ENCODE measurements at regions not wholly inside any gene's neighbourhood (a gene's known extent, or its start where the extent isn't known, plus 50 kb on each side); places are given as distances from the start of the nearest gene placed in this dataset.
"Not testable (repeated sequence)": the region's sequence is repeated elsewhere in the genome, so short reads cannot be mapped to it uniquely, and the experiment has no call there.

- intact Hi-C loops (cut with DNase I; ENCODE audit: low total_unique reads) (no loop called here), in situ Hi-C loops (cut with MboI; ENCODE audit: low sequenced_read_pairs in 4 of 4) (no loop called here)
- ATAC-seq = no peak
- TF ChIP-seq CTCF (IDR thresholded peaks at IDR 0.05 in 4 of 5, conservative IDR thresholded peaks at IDR 0.05 in 1 of 5) = no peak
- TF ChIP-seq POLR2A (IDR thresholded peaks at IDR 0.05) = no peak
- no peak overlapping the region for H3K27ac ChIP-seq
- no peaks in the 10 kb centered on the region for H3K36me3 ChIP-seq
- H3K27me3 ChIP-seq = no peaks in the 10 kb centered on the region
- H3K4me1 ChIP-seq = no peaks in the 10 kb centered on the region
- no peaks in the 10 kb centered on the region for H3K9me3 ChIP-seq
- DNase-seq = no peak
- no peak overlapping the region for H3K4me3 ChIP-seq
Observed at GRCh38 chr5:135149229-135149955, 115.4 kb upstream of the PITX1 start.

- in situ Hi-C loops (cut with MboI; ENCODE audit: low sequenced_read_pairs in 4 of 4) = no loop called here
- intact Hi-C loops (cut with DNase I; ENCODE audit: low total_unique reads) = no loop called here
- DNase-seq (no peak), ATAC-seq (no peak)
- Histone ChIP-seq H3K9me3 (no peaks in the 10 kb centered on the region), H3K4me3 (no peak overlapping the region), H3K36me3 (no peaks in the 10 kb centered on the region), H3K27me3 (no peaks in the 10 kb centered on the region), H3K27ac (no peak overlapping the region), H3K4me1 (no peaks in the 10 kb centered on the region)
- no peak for TF ChIP-seq POLR2A (IDR thresholded peaks at IDR 0.05)
- no peak for TF ChIP-seq CTCF (IDR thresholded peaks at IDR 0.05 in 4 of 5, conservative IDR thresholded peaks at IDR 0.05 in 1 of 5)
Observed at GRCh38 chr5:135147294-135148090, 113.5 kb upstream of the PITX1 start.

GRCh38 chr5:135145985-135146384, 112.0 kb upstream of the PITX1 start:
- intact Hi-C loops (cut with DNase I; ENCODE audit: low total_unique reads) = no loop called here
- TF ChIP-seq POLR2A (IDR thresholded peaks at IDR 0.05) (no peak), CTCF (IDR thresholded peaks at IDR 0.05 in 4 of 5, conservative IDR thresholded peaks at IDR 0.05 in 1 of 5) (no peak)
- H3K36me3 ChIP-seq = no peaks in the 10 kb centered on the region
- H3K9me3 ChIP-seq = no peaks in the 10 kb centered on the region
- H3K4me1 ChIP-seq = no peaks in the 10 kb centered on the region
- H3K27me3 ChIP-seq = no peaks in the 10 kb centered on the region
- no peak overlapping the region for H3K4me3 ChIP-seq
- no peak overlapping the region for H3K27ac ChIP-seq
- DNase-seq (no peak), ATAC-seq (no peak)
- in situ Hi-C loops (cut with MboI; ENCODE audit: low sequenced_read_pairs in 4 of 4) = no loop called here

GRCh38 chr5:135143682-135144081, 109.7 kb upstream of the PITX1 start:
- H3K4me3 ChIP-seq; H3K4me1 ChIP-seq; H3K27me3 ChIP-seq; H3K27ac ChIP-seq; H3K36me3 ChIP-seq; in situ Hi-C loops (cut with MboI; ENCODE audit: low sequenced_read_pairs in 4 of 4); DNase-seq; H3K9me3 ChIP-seq; intact Hi-C loops (cut with DNase I; ENCODE audit: low total_unique reads); ATAC-seq: not testable (repeated sequence)
